ENCODE measurements at regions not wholly inside any gene's neighbourhood (a gene's known extent, or its start where the extent isn't known, plus 50 kb on each side); places are given as distances from the start of the nearest gene placed in this dataset.

- CTCF ChIA-PET = no interaction called here
- dilution Hi-C loops (cut with MboI; ENCODE audit: extremely low pct_ligation_motif_present, low sequenced_read_pairs) = no loop called here
- no peaks in the 10 kb centered on the region for H3K9me3 ChIP-seq (replicated peaks; ENCODE audit: control insufficient read depth, insufficient read depth, low read length)
- DNase-seq (ENCODE audit: low read depth, low spot score) (no peak), FAIRE-seq (no peak)
- H2AFZ ChIP-seq (ENCODE audit: low read depth, low read length) = no peak overlapping the region
- H3K27ac ChIP-seq (ENCODE audit: insufficient read depth, low read depth, low read length) = no peak overlapping the region
- no TSS peak for BruUV-seq (replicated peaks)
- intact Hi-C loops (cut with micrococcal nuclease) = no loop called here
- POLR2A ChIA-PET = no interaction called here
- H3K4me1 ChIP-seq (ENCODE audit: control insufficient read depth, extremely low read depth, insufficient read depth, low read length) = no peaks in the 10 kb centered on the region
- H3K79me2 ChIP-seq (ENCODE audit: control insufficient read depth, insufficient read depth, low read length) = no peaks in the 10 kb centered on the region
- H3K36me3 ChIP-seq (ENCODE audit: control insufficient read depth in 2 of 2, extremely low read depth in 1 of 2, insufficient read depth in 2 of 2, low read length in 2 of 2) = no peaks in the 10 kb centered on the region
- no peaks in the 10 kb centered on the region for H3K27me3 ChIP-seq (ENCODE audit: control insufficient read depth in 2 of 2, insufficient read depth in 2 of 2, low read length in 2 of 2)
- H4K20me1 ChIP-seq (replicated peaks; ENCODE audit: control insufficient read depth, extremely low read depth, insufficient read depth, low read length) = no peaks in the 10 kb centered on the region
- no peaks in the 10 kb centered on the region for H3K9me1 ChIP-seq (replicated peaks; ENCODE audit: control insufficient read depth, extremely low read depth, insufficient read depth, low read length)
- H3K4me3 ChIP-seq (replicated peaks in 1 of 3; ENCODE audit: insufficient read depth in 1 of 3, low read depth in 1 of 3, low read length in 3 of 3) = no peak overlapping the region
- no peak overlapping the region for H3K4me2 ChIP-seq (ENCODE audit: insufficient read depth, low read length)
- TF ChIP-seq MAX (IDR thresholded peaks at IDR 0.05; ENCODE audit: insufficient read depth, insufficient read length) = no peak
- TF ChIP-seq POLR2A (IDR thresholded peaks at IDR 0.05; ENCODE audit: low read depth, low read length) = no peak
- no peak for TF ChIP-seq MYC (IDR thresholded peaks at IDR 0.05; ENCODE audit: low read depth, low read length)
- TF ChIP-seq JUN (IDR thresholded peaks at IDR 0.05; ENCODE audit: borderline replicate concordance, insufficient read depth, insufficient read length, low read depth) = no peak
- no peak for TF ChIP-seq CTCF (IDR thresholded peaks at IDR 0.05; ENCODE audit: extremely low read depth in 1 of 2, insufficient read depth in 1 of 2, low read depth in 1 of 2, low read length in 2 of 2)
- no peak for TF ChIP-seq FOS (IDR thresholded peaks at IDR 0.05; ENCODE audit: borderline replicate concordance, insufficient read depth, low read length)
- TF ChIP-seq GATA2 (IDR thresholded peaks at IDR 0.05; ENCODE audit: insufficient read depth, insufficient read length, low read depth, low read length) = no peak
- no peak for TF ChIP-seq POLR2AphosphoS5 (IDR thresholded peaks at IDR 0.05; ENCODE audit: insufficient read depth, low read depth, low read length)
- TF ChIP-seq EZH2 (IDR thresholded peaks at IDR 0.05; ENCODE audit: borderline replicate concordance, low read depth, low read length, severe bottlenecking) = no peak
- H3K9ac ChIP-seq (replicated peaks; ENCODE audit: extremely low read depth, insufficient read depth, low read length) = no peak overlapping the region
Observed at GRCh38 chr4:18231726-18232125, 210.2 kb upstream of the LCORL start.

Data from endothelial cell of umbilical vein (primary cell).